ENCODE measurements at regions not wholly inside any gene's neighbourhood (a gene's known extent, or its start where the extent isn't known, plus 50 kb on each side); places are given as distances from the start of the nearest gene placed in this dataset.

DNA sequence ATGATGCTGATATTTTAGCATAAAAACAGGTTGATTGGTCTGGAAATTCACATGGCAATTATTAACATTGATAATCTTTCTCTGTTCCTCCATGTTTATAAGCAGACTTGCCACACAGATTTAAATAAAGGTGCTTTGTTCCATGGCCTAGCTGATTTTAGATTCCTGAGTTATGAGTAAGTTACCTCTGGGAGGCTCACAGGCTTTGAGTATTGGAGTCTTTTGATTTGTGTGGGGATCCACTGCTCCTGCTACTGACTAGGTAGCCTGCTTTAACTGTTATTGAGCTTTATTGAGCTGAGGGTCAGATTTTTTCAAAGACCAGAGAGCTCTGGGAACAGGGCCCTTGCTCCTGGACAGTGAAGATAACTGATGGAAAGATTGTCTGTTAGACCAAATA is 166.1 kb downstream of the ANKRD30B start:
- no peak overlapping the region for H3K4me3 ChIP-seq
- TF ChIP-seq, protein P1, sequence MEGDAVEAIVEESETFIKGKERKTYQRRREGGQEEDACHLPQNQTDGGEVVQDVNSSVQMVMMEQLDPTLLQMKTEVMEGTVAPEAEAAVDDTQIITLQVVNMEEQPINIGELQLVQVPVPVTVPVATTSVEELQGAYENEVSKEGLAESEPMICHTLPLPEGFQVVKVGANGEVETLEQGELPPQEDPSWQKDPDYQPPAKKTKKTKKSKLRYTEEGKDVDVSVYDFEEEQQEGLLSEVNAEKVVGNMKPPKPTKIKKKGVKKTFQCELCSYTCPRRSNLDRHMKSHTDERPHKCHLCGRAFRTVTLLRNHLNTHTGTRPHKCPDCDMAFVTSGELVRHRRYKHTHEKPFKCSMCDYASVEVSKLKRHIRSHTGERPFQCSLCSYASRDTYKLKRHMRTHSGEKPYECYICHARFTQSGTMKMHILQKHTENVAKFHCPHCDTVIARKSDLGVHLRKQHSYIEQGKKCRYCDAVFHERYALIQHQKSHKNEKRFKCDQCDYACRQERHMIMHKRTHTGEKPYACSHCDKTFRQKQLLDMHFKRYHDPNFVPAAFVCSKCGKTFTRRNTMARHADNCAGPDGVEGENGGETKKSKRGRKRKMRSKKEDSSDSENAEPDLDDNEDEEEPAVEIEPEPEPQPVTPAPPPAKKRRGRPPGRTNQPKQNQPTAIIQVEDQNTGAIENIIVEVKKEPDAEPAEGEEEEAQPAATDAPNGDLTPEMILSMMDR (IDR thresholded peaks at IDR 0.05) = no peak
- no peak for TF ChIP-seq POLR2A (IDR thresholded peaks at IDR 0.05)
- no peak for TF ChIP-seq EP300 (IDR thresholded peaks at IDR 0.05)
- no peaks in the 10 kb centered on the region for H3K9me3 ChIP-seq
- H3K4me1 ChIP-seq (ENCODE audit: insufficient read depth) = no peaks in the 10 kb centered on the region
- no peaks in the 10 kb centered on the region for H3K27me3 ChIP-seq
- no peak overlapping the region for H3K27ac ChIP-seq
- intact Hi-C loops (cut with DNase I) = loop anchor here in 1 of 4 donors (10.0 kb wide), 1 partner anchor 51 kb away; no protein-coding TSS in a partner anchor
- no peak for DNase-seq
- no peaks in the 10 kb centered on the region for H3K36me3 ChIP-seq

GRCh38 chr18:14914771-14915170 is 166.8 kb downstream of the ANKRD30B start:
- Histone ChIP-seq H3K4me3 (no peak overlapping the region), H3K27ac (no peak overlapping the region), H3K4me1 (ENCODE audit: insufficient read depth) (no peaks in the 10 kb centered on the region), H3K9me3 (no peaks in the 10 kb centered on the region), H3K27me3 (no peaks in the 10 kb centered on the region), H3K36me3 (no peaks in the 10 kb centered on the region)
- intact Hi-C loops (cut with DNase I) = loop anchor here in 1 of 4 donors (10.0 kb wide), 1 partner anchor 50 kb away; no protein-coding TSS in a partner anchor
- DNase-seq = no peak
- TF ChIP-seq EP300 (IDR thresholded peaks at IDR 0.05) = no peak
- no peak for TF ChIP-seq POLR2A (IDR thresholded peaks at IDR 0.05)
- TF ChIP-seq, protein P1 (IDR thresholded peaks at IDR 0.05) = no peak
- WGBS, 3 donors = 49 to 63% (median 59%) methylated on average over 3 of the region's 3 CpGs

DNA sequence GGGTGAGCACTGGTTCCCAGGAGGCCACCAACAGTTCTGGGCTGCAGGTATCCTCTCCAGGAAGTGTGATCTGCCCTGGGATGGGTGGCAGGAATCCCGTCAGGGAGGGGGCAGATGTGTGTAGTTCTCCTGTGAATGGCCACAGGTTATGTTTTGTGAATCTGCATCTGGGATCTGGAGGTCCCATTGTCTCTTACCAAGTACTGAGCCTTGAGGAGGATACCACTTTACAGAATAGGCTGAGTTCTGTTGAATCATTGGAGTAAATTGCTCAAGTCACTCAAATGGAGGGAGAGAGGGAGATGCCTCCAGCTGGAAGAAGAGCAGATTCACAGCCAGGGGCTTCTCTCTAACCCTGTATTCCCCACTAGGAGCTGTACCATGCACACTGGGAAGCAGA is 168.2 kb downstream of the ANKRD30B start:
- TF ChIP-seq EP300 (IDR thresholded peaks at IDR 0.05) = no peak
- no peak for TF ChIP-seq POLR2A (IDR thresholded peaks at IDR 0.05)
- TF ChIP-seq, protein P1 (IDR thresholded peaks at IDR 0.05) = no peak
- Histone ChIP-seq H3K27me3 (no peaks in the 10 kb centered on the region), H3K4me3 (no peak overlapping the region), H3K4me1 (ENCODE audit: insufficient read depth) (no peaks in the 10 kb centered on the region), H3K36me3 (no peaks in the 10 kb centered on the region), H3K27ac (no peak overlapping the region), H3K9me3 (no peaks in the 10 kb centered on the region)
- DNase-seq = no peak
- intact Hi-C loops (cut with DNase I) = loop anchor here in 1 of 4 donors (10.0 kb wide), 1 partner anchor 49 kb away; no protein-coding TSS in a partner anchor
- WGBS, 3 donors = 43 to 59% (median 50%) methylated on average over 1 of the region's 1 CpG

- 77 to 86% (median 81%) methylated on average over 6 of the region's 6 CpGs for WGBS, 3 donors
Observed at GRCh38 chr18:14916851-14917250, 168.9 kb downstream of the ANKRD30B start.

More at GRCh38 chr18:14916851-14917250, 168.9 kb downstream of the ANKRD30B start:
- Histone ChIP-seq H3K4me3 (no peak overlapping the region), H3K27me3 (no peaks in the 10 kb centered on the region), H3K27ac (no peak overlapping the region), H3K36me3 (no peaks in the 10 kb centered on the region), H3K9me3 (no peaks in the 10 kb centered on the region), H3K4me1 (ENCODE audit: insufficient read depth) (no peaks in the 10 kb centered on the region)
- intact Hi-C loops (cut with DNase I) = loop anchor here in 1 of 4 donors (10.0 kb wide), 1 partner anchor 48 kb away; no protein-coding TSS in a partner anchor
- TF ChIP-seq POLR2A (IDR thresholded peaks at IDR 0.05) (no peak), EP300 (IDR thresholded peaks at IDR 0.05) (no peak)
- TF ChIP-seq, protein P1 (IDR thresholded peaks at IDR 0.05) = no peak
- DNase-seq = no peak

Data from ovary (tissue), 7 donors.